Muscle layer of duodenum (tissue), 2 donors: ENCODE measurements at regions not wholly inside any gene's neighbourhood (a gene's known extent, or its start where the extent isn't known, plus 50 kb on each side); places are given as distances from the start of the nearest gene placed in this dataset.
"Not testable (repeated sequence)": the region's sequence is repeated elsewhere in the genome, so short reads cannot be mapped to it uniquely, and the experiment has no call there.

ENCODE experiments used
- H3K27ac ChIP-seq: one replicate; pipeline ENCODE4 v1.7.0; 2013; ENCODE audit warnings: mild to moderate bottlenecking, low read length
- H3K27me3 ChIP-seq: one replicate; pipeline ENCODE4 v1.7.0; 2013; ENCODE audit warnings: low read depth, mild to moderate bottlenecking, control low read depth, low read length
- H3K36me3 ChIP-seq, 2 donors: one replicate each; pipeline ENCODE4 v1.7.0; 2013; ENCODE audit warnings: low read length in 2 of 2, control low read depth in 1 of 2, mild to moderate bottlenecking in 1 of 2; ENCODE audit not compliant: insufficient read depth in 2 of 2, control insufficient read depth in 1 of 2
- H3K4me1 ChIP-seq, 2 donors: one replicate each; pipeline ENCODE4 v1.7.0; 2013; ENCODE audit warnings: low read length in 2 of 2, mild to moderate bottlenecking in 2 of 2, control low read depth in 1 of 2, moderate library complexity in 1 of 2; ENCODE audit not compliant: insufficient read depth in 2 of 2, control insufficient read depth in 1 of 2
- H3K4me3 ChIP-seq, 2 donors: one replicate each; pipeline ENCODE4 v1.7.0; 2013; ENCODE audit warnings: low read length in 2 of 2, low read depth in 1 of 2, mild to moderate bottlenecking in 1 of 2
- H3K9me3 ChIP-seq, 2 donors: one replicate each; pipeline ENCODE4 v1.7.0; 2013; ENCODE audit warnings: low read length in 2 of 2, control low read depth in 1 of 2, mild to moderate bottlenecking in 1 of 2; ENCODE audit not compliant: control insufficient read depth in 1 of 2
- donor health status: healthy.

DNA sequence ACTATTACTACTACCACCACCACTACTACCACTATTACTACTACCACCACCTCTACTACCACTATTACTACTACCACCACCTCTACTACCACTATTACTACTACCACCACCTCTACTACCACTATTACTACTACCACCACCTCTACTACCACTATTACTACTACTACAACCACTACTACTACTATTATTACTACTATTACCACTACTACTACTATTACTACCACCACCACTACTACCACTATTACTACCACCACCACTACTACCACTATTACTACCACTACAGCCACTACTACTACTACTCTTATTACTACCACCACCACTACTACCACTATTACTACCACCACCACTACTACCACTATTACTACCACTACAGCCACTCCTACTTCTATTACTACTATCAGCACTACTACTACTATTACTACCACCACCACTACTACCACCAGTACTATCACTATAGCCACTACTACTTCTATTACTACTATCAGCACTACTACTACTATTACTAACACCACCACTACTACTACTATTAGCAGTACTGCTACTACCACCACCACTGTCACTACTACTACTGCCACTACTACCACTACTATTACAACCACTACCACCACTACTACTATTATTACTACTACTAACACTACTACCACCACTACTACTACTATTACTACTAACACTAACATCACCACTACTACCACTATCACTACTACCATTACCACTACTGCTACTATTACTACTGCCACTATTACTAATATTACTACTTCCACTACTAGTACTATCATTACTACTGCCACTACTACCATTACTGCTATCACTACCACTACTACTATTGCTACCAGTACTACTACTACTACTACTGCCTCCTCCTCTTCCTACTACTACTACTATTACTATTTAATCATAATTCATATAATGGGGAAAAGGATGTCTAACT, 669.2 kb upstream of the SOX11 start:
- H3K9me3 ChIP-seq, result peaks cover 0 to 15% of the 10 kb centered on the region in 2 donors
- H3K27ac ChIP-seq, H3K27me3 ChIP-seq, H3K36me3 ChIP-seq, H3K4me1 ChIP-seq, H3K4me3 ChIP-seq: not testable (repeated sequence)

DNA sequence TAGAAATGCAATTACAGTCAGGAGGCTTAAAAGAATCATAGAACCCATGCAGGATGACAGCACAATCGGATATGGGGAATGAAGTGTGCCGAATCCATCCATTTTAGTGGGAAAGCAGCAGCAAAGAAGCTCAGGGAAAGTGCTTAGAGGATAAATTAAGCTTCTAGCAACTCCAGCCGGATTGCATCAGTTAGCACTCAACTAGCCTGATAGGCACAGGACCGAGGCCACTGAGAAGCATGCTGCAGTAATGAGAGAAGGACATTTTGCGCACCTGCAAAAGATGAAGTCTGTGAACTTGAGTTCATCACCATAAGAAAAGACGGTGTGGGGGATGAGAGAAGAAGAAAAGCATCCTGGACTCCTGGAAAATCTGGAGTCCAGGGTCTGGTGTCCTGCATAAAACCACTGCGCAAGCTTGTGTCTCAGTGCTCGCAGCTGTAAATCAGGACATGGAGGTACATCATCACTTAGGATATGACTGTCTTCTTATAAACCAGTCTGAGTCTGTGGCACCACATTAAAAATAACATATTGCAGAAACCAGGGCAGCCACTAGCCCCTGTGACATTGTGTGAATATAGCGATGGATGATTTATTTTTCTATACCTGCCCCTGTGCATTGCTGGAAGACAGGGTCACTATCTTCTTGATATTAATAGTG, 665.5 kb upstream of the SOX11 start:
- no peak overlapping the region for H3K4me3 ChIP-seq
- peaks cover 0 to 17% of the 10 kb centered on the region in 2 donors for H3K9me3 ChIP-seq
- H3K27ac ChIP-seq, result no peak overlapping the region
- H3K4me1 ChIP-seq, result no peaks in the 10 kb centered on the region
- no peaks in the 10 kb centered on the region for H3K36me3 ChIP-seq
- no peaks in the 10 kb centered on the region for H3K27me3 ChIP-seq

DNA sequence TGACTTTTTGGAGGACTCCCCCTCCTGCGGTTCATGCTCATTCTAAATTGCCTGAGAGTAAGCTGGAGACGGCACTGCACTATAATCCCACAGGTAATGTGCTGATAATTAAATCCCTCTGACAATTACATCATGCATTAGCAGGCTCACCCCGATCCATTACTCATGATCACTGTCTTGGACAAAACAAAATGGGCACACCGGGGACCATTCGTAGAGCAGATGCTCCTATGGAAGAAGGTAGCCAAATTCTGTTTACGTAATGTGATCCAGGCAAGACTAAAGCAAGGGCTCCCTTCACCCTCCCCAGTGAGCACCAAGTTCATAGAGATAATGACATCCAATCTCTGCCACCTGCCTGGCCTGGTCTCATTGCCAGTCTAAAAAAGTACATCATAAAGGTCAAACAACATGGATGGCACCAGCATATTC, 657.1 kb upstream of the SOX11 start:
- Histone ChIP-seq H3K9me3 (peaks cover 0 to 2% of the 10 kb centered on the region in 2 donors), H3K4me1 (no peaks in the 10 kb centered on the region), H3K27me3 (no peaks in the 10 kb centered on the region), H3K4me3 (no peak overlapping the region), H3K27ac (no peak overlapping the region), H3K36me3 (no peaks in the 10 kb centered on the region)

DNA sequence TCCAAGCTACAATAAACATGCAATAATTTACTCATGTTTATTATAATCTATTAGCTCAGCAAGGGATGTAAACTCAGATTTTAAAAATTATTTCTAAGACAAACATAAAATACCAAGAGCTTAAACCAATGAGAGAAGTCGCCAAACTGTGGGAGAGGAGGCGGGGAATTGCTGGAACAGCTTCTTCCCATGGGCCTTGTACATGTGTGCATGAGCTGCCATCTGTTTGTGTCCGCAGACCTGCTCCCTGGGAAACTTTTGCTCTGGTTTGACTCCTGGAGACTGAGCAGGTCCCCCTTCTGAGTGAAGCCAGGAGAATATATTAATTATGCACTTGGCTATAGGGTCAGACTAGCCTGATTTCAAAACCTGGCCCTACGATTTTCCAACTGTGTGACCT, 655.9 kb upstream of the SOX11 start:
- H3K4me3 ChIP-seq, result no peak overlapping the region
- H3K4me1 ChIP-seq, result no peaks in the 10 kb centered on the region
- no peak overlapping the region for H3K27ac ChIP-seq
- H3K27me3 ChIP-seq, result no peaks in the 10 kb centered on the region
- H3K9me3 ChIP-seq, result no peaks in the 10 kb centered on the region
- H3K36me3 ChIP-seq, result no peaks in the 10 kb centered on the region

GRCh38 chr2:5039241-5039975, 652.8 kb upstream of the SOX11 start:
- Histone ChIP-seq H3K9me3 (no peaks in the 10 kb centered on the region), H3K27ac (no peak overlapping the region), H3K36me3 (no peaks in the 10 kb centered on the region), H3K4me1 (no peaks in the 10 kb centered on the region), H3K4me3 (no peak overlapping the region), H3K27me3 (no peaks in the 10 kb centered on the region)

DNA sequence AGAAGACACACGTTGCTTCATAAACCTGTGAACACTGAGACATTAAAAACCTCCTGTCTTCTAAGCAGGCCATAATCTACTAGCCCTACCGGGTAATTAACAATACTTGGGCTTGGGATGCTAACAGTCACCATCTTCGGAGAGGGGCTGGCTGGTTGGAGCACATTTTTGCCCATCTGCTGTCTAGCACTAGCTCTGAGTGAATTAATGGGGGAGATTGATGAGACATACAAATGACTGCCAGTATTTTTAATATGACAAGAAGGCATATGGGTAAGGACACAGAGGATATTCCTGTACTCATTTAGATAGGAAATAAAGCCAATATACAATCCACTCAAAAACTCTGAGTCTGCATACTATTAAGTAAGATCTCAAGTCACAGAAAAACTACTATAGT, 651.6 kb upstream of the SOX11 start:
- Histone ChIP-seq H3K27ac (no peak overlapping the region), H3K27me3 (no peaks in the 10 kb centered on the region), H3K4me1 (no peaks in the 10 kb centered on the region), H3K36me3 (no peaks in the 10 kb centered on the region), H3K4me3 (no peak overlapping the region), H3K9me3 (no peaks in the 10 kb centered on the region)

- Histone ChIP-seq H3K27ac (no peak overlapping the region), H3K4me3 (no peak overlapping the region), H3K4me1 (no peaks in the 10 kb centered on the region), H3K27me3 (no peaks in the 10 kb centered on the region), H3K9me3 (no peaks in the 10 kb centered on the region), H3K36me3 (no peaks in the 10 kb centered on the region)
Measured at GRCh38 chr2:5041501-5041900, 650.7 kb upstream of the SOX11 start.

DNA sequence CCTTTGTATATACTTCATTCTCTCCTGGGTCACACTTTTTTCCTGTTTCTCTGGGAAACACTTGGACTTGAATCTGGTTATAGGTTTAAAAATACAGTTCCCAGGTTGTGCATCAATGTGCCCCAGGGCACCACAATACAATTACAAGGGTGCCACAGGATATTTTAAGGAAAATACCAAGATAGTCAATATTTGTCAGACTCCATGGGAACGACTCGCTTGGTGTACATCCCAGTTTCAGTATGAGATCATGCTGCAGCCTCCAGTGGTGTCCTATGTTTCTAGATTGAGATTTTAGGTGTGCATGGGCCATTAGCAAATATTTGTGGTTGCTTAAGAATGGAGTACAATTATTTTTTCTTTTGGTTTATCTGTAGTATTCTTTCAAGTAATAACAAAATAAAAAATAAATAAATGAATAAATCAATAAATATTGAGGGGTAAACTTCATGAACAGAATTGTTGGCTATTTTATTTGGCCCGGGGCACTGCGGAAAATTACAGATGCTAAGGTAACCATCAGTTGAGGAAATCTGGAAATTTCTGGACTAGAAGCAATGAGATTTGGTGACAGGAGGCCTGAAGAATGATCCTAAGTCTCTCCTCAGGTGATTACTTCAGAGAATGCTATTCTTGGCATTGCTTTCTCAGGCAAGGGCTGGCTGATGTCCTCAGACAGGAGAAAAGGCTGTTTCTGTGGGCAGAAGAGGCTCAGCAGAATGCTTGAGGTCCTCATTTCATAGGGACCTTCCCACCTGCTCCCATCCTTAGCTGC, 649.3 kb upstream of the SOX11 start:
- H3K4me1 ChIP-seq, result no peaks in the 10 kb centered on the region
- no peaks in the 10 kb centered on the region for H3K9me3 ChIP-seq

GRCh38 chr2:5051300-5051699, 640.9 kb upstream of the SOX11 start:
- Histone ChIP-seq H3K27ac (no peak overlapping the region), H3K4me3 (no peak overlapping the region), H3K4me1 (no peaks in the 10 kb centered on the region), H3K9me3 (no peaks in the 10 kb centered on the region), H3K36me3 (no peaks in the 10 kb centered on the region), H3K27me3 (no peaks in the 10 kb centered on the region)

More for the DNA sequence above, 649.3 kb upstream of the SOX11 start:
- H3K27ac ChIP-seq, result no peak overlapping the region
- H3K27me3 ChIP-seq, result no peaks in the 10 kb centered on the region
- H3K36me3 ChIP-seq, result no peaks in the 10 kb centered on the region
- H3K4me3 ChIP-seq, result no peak overlapping the region

DNA sequence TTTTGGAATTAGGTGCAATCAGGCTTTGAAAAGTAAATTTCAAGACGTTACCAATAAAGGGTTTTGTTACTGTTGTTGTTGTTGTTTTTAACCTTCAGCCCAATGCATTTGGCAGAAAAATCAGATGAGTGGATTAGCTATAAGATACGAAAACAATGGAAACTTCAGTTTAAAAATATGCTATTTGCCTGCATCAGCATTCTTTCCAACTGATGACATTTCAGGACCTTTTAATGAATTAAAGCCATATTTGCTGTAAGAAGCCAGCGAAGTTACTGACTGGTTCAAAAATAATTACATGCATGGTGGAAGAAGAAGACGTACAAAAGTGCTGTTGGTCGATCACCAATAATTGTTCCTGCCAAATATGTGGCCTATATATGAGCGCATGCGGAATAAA, 639.3 kb upstream of the SOX11 start:
- Histone ChIP-seq H3K27ac (no peak overlapping the region), H3K27me3 (no peaks in the 10 kb centered on the region), H3K9me3 (no peaks in the 10 kb centered on the region), H3K4me3 (no peak overlapping the region), H3K36me3 (no peaks in the 10 kb centered on the region), H3K4me1 (no peaks in the 10 kb centered on the region)
